Stimulated activated naive B cell treated with anti-CD40 and anti-IgM and Interleukin-4, amounts not matched to agents 10 μg/mL and 1 μg/mL and 100 μg/mL, for 72 hours (primary cell): ENCODE measurements at regions not wholly inside any gene's neighbourhood (a gene's known extent, or its start where the extent isn't known, plus 50 kb on each side); places are given as distances from the start of the nearest gene placed in this dataset.

ENCODE experiments used
- ATAC-seq, 2 donors: fragments of 150-1000 bp; cut with Tn5 transposase; replicated peaks; 2 replicates each; pipeline ENCODE4 v1.10.0; 2021; ENCODE audit warnings: moderate library complexity in 1 of 2
- DNase-seq: peaks from one replicate; pipeline ENCODE4 v3.0.0; 2021
- H3K27ac Mint-ChIP-seq: one replicate; pipeline ENCODE4 v1.8.0; 2022; ENCODE audit warnings: mild to moderate bottlenecking, mixed read lengths
- H3K27me3 Mint-ChIP-seq, 2 donors: one replicate each; pipeline ENCODE4 v1.8.0; 2022; ENCODE audit warnings: mixed read lengths in 2 of 2
- H3K36me3 Mint-ChIP-seq, 2 donors: one replicate each; pipeline ENCODE4 v1.8.0; 2022; ENCODE audit warnings: mixed read lengths in 2 of 2, mild to moderate bottlenecking in 1 of 2
- H3K4me1 Mint-ChIP-seq, 2 donors: one replicate each; pipeline ENCODE4 v1.8.0; 2022; ENCODE audit warnings: mixed read lengths in 2 of 2, mild to moderate bottlenecking in 1 of 2
- H3K4me3 Mint-ChIP-seq, 2 donors: one replicate each; pipeline ENCODE4 v1.8.0; 2022; ENCODE audit warnings: mild to moderate bottlenecking in 2 of 2, mixed read lengths in 2 of 2, moderate library complexity in 1 of 2
- H3K9me3 Mint-ChIP-seq, 2 donors: one replicate each; pipeline ENCODE4 v1.8.0; 2022; ENCODE audit warnings: mixed read lengths in 2 of 2, mild to moderate bottlenecking in 1 of 2

DNA sequence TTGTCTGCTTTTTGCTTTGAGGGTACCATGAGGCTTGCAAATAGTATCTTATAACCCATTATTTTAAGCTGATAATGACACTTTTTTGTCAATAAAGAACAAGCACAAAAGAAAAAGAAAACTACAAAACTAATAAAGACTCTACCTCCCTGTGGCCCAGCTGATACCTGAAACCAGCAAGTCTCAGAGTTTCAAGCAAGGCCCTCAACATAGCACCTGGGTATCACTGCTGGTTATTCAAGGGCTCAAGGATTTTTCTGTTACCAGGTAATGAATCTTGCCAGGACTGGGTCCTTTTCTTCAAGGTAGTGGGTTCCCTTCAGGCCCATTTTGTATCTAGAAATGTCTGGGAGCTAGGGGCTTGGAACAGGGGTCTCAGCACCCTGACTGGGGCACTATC is 281.6 kb upstream of the C11orf87 start:
- no peaks in the 10 kb centered on the region for H3K36me3 Mint-ChIP-seq
- no peak overlapping the region for H3K4me3 Mint-ChIP-seq
- H3K27me3 Mint-ChIP-seq: peaks cover 0 to 7% of the 10 kb centered on the region in 2 donors
- ATAC-seq (no peak), DNase-seq (no peak)
- no peaks in the 10 kb centered on the region for H3K4me1 Mint-ChIP-seq
- no peak overlapping the region for H3K27ac Mint-ChIP-seq
- H3K9me3 Mint-ChIP-seq: peaks cover 5 to 10% of the 10 kb centered on the region in 2 donors

DNA sequence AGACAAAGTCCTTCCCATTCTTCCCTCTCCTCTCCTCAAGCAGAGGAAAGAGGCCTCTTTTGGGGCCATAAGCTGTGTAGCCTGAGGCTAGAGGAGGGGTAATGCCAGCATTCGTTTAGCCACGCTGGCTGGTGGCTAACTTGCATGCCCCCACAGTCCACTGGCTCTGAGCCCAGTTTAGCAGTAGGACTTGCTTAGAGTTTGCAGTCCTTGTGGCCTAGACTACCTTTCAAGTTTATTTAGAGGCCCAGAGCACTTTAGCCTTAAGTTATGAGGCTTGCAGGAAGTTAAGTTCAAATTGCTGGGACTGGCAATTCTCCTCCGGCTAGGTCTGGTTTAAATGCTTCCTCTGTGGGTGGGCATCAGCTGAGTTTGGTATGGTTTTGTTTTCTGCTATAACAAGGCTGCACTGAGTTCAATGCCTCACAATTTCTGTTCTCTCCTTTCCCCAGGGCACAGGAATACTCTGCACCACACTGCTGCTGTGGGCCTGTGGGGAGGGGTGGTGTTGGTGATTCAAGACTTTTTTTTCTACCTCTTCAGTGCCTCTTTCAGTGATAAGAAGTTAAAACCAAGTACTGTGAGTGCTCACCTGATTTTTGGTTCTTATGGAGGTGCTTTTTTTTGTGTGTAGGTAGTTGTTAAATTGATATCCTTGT is 281.0 kb upstream of the C11orf87 start:
- no peak overlapping the region for H3K4me3 Mint-ChIP-seq
- DNase-seq: no peak
- H3K36me3 Mint-ChIP-seq: no peaks in the 10 kb centered on the region
- no peaks in the 10 kb centered on the region for H3K4me1 Mint-ChIP-seq
- no peak for ATAC-seq
- no peak overlapping the region for H3K27ac Mint-ChIP-seq
- H3K9me3 Mint-ChIP-seq: peaks cover under 1 to 7% of the 10 kb centered on the region in 2 donors
- H3K27me3 Mint-ChIP-seq: peaks cover 0 to 3% of the 10 kb centered on the region in 2 donors

DNA sequence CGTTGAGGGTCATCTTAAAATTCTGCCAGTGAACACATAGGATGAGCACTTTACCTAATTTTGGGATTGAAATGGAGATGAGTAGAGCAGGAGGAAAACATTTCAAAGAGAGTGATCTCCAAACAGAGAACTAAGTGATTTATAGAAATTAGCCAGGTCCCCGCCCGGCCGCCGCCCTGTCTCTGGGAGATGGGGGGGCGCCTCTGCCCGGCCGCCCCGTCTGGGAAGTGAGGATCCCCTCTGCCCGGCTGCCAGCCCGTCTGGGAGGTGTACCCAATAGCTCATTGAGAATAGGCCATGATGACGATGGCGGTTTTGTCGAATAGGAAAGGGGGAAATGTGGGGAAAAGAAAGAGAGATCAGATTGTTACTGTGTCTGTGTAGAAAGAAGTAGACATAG is 276.7 kb upstream of the C11orf87 start:
- peaks cover 0 to 6% of the 10 kb centered on the region in 2 donors for H3K9me3 Mint-ChIP-seq
- ATAC-seq: no peak

DNA sequence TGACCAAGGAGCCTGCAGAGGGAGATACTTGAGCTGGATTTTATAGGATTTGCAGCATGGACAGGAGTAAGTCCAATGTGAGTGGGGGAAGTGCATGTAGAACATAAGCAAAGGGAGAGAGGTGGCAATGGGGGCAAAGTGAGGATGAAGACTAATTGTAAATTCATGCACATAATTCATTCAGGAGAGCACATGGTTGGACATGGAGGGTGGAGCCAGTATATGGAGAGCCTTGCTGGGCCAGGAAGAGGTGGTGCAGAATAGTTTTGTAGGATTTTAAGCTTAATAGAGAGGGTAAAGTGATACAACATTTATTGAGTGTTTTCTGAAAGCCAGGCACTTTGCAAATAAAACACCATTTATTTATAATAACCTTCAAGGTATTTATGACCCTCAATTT is 274.3 kb upstream of the C11orf87 start:
- no peak for ATAC-seq
- no peak overlapping the region for H3K27ac Mint-ChIP-seq
- no peaks in the 10 kb centered on the region for H3K36me3 Mint-ChIP-seq

More for the DNA sequence above, 276.7 kb upstream of the C11orf87 start:
- Mint-ChIP-seq H3K4me1 (no peaks in the 10 kb centered on the region), H3K27ac (no peak overlapping the region), H3K27me3 (peaks cover 0 to 1% of the 10 kb centered on the region in 2 donors), H3K4me3 (no peak overlapping the region), H3K36me3 (no peaks in the 10 kb centered on the region)
- DNase-seq: no peak

DNA sequence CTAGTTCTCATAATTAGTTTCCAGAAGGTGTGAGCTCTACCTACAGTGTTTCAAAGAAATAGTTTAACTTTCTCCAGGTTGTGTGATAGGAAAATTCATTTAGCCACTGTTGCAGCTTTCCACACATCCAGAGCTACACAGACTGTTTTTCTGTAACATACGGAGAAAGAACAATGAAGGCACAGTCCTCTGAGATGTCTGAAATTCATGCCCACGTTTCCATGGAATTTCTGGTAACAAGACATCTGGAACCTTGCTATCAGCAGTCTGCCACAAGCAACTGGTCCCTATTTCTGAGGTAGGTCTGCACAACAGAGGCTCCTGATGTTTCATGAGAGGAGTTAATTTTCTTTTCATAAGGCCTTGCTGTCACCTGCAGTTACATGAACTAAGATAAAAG is 273.3 kb upstream of the C11orf87 start:
- DNase-seq (no peak), ATAC-seq (no peak)
- peaks cover 0 to 7% of the 10 kb centered on the region in 2 donors for H3K9me3 Mint-ChIP-seq
- no peaks in the 10 kb centered on the region for H3K36me3 Mint-ChIP-seq
- no peaks in the 10 kb centered on the region for H3K4me1 Mint-ChIP-seq
- H3K4me3 Mint-ChIP-seq: no peak overlapping the region
- no peaks in the 10 kb centered on the region for H3K27me3 Mint-ChIP-seq
- no peak overlapping the region for H3K27ac Mint-ChIP-seq

More for the DNA sequence above, 274.3 kb upstream of the C11orf87 start:
- Mint-ChIP-seq H3K4me3 (no peak overlapping the region), H3K9me3 (peaks cover 0 to 9% of the 10 kb centered on the region in 2 donors), H3K27me3 (no peaks in the 10 kb centered on the region), H3K4me1 (no peaks in the 10 kb centered on the region)
- DNase-seq: no peak

DNA sequence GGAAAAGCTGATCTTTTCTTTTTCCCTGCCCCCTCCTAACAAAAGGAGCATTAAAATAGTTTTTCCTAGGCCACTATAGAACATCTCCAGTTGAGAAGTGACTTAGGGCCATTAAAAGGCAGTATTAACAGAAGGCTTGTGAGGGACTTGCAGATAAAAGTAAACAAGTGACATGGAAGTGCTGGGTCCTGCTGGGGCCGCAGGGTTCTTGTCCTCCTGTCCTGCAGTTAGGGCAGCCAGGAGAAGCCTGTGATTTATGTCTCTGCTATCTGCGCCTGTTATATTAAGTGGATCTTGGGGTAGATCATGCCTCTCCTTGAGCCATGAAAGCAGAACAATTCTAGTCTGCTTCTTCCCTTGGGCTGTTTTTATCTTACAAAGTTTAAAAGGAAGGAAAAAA is 271.4 kb upstream of the C11orf87 start:
- no peaks in the 10 kb centered on the region for H3K4me1 Mint-ChIP-seq
- H3K4me3 Mint-ChIP-seq: no peak overlapping the region
- no peak for DNase-seq
- no peak for ATAC-seq
- no peaks in the 10 kb centered on the region for H3K27me3 Mint-ChIP-seq
- peaks cover 0 to 5% of the 10 kb centered on the region in 2 donors for H3K9me3 Mint-ChIP-seq
- no peak overlapping the region for H3K27ac Mint-ChIP-seq
- H3K36me3 Mint-ChIP-seq: no peaks in the 10 kb centered on the region

DNA sequence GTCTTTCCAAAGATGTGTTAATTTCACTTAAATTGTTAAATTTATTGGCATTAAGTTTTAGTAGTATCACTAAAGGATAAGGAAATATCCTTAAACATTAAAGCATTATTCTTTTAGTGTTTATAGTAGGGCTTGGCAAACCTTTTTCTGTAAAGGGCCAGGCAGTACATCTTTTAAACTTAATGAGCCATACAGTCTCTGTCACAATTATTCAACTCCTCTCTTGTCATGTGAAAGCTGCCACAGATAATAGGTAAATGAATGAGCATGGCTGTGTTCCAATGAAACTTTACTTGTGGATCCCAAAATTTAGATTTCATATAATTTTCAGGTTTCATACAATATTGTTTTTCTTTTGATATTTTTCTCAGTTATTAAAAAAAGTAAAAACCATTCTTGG is 268.2 kb upstream of the C11orf87 start:
- ATAC-seq (no peak), DNase-seq (no peak)
- no peak overlapping the region for H3K4me3 Mint-ChIP-seq
- no peaks in the 10 kb centered on the region for H3K27me3 Mint-ChIP-seq
- no peak overlapping the region for H3K27ac Mint-ChIP-seq
- peaks cover 0 to 9% of the 10 kb centered on the region in 2 donors for H3K9me3 Mint-ChIP-seq
- no peaks in the 10 kb centered on the region for H3K36me3 Mint-ChIP-seq
- H3K4me1 Mint-ChIP-seq: no peaks in the 10 kb centered on the region

DNA sequence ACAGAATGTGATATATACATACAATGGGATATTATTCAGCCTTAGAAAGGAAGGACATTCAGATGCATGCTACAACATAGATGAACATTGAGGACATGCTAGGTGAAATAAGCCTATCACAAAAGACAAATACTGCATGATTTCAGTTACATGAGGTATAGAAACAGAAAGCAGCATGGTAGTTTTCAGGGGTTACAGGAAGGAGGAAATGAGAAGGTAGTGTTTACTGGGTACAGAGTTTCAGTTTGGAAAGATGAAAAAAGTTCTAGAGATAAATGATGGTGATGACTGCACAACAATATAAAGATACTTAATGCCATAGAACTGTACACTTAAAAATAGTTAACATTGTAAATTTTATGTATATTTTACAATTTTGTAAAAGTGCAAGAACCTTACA is 266.7 kb upstream of the C11orf87 start:
- ATAC-seq (peak; percentile 41 to 45), DNase-seq (no peak)
- no peak overlapping the region for H3K4me3 Mint-ChIP-seq
- peaks cover 4 to 9% of the 10 kb centered on the region in 2 donors for H3K9me3 Mint-ChIP-seq
- H3K27me3 Mint-ChIP-seq: no peaks in the 10 kb centered on the region
- H3K27ac Mint-ChIP-seq: no peak overlapping the region
- no peaks in the 10 kb centered on the region for H3K4me1 Mint-ChIP-seq
- H3K36me3 Mint-ChIP-seq: no peaks in the 10 kb centered on the region

DNA sequence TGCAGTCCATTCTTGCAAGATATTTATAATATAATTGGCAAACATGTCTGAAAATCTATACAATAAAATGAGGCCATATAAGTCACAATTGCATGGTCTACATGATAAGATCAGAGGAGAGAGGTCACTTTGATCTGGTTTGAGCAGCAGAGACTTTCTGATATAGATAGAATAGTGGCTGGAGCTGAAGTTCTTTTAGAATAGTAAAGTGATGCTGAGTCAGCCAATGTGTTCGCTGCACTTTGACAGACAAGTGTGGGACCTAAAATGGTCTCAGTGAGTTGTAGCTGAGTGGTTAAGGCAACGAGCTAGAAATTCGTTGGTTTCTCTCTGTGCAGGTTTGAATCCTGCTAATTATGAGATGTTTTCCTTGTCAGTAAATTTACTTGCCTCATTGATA is 257.0 kb upstream of the C11orf87 start:
- no peaks in the 10 kb centered on the region for H3K27me3 Mint-ChIP-seq

DNA sequence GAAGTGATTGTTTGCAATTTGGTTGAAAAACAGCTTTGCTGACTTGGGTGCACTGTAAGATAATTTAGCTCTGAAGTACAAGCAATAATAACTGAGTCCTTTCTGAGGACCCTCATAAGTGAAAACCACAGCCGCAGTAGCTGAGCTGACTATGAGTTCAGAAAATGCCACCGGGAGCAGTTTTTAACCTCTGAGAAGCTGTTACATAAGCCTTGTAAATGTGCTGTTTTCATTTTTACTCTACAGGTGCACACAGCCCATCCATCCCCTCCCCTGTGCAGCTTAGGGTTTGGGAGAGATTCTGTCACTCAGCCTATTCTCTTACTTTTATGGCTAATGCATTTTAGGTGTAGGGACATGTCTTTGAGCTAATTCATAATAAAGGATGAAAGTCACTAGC is 255.5 kb upstream of the C11orf87 start:
- Mint-ChIP-seq H3K4me3 (no peak overlapping the region), H3K27ac (no peak overlapping the region)

More for the DNA sequence above, 257.0 kb upstream of the C11orf87 start:
- Mint-ChIP-seq H3K9me3 (peaks cover 4 to 6% of the 10 kb centered on the region in 2 donors), H3K4me3 (no peak overlapping the region), H3K27ac (no peak overlapping the region), H3K4me1 (no peaks in the 10 kb centered on the region), H3K36me3 (no peaks in the 10 kb centered on the region)
- no peak for DNase-seq
- ATAC-seq: no peak

DNA sequence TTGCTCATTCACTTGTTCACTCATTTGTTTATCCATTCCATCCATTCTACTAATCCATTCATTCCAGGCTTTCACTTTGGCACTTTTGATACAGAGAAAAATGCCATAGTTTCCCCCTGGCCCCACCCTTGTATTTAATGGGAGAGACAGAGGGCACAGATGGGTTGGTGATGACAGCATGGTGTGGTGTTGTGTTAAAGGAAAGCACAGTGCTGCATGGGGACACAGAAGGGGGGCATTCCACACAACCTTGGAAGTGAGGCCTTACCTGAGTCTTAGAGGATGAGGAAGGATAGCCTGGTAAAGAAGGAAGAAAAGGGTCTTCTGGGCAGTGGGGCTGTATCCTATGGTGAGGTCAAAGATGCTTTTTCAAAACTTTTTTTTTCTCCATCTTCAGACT is 248.5 kb upstream of the C11orf87 start:
- Mint-ChIP-seq H3K27me3 (no peaks in the 10 kb centered on the region), H3K36me3 (no peaks in the 10 kb centered on the region), H3K9me3 (peaks cover 0 to 1% of the 10 kb centered on the region in 2 donors), H3K4me1 (no peaks in the 10 kb centered on the region), H3K4me3 (no peak overlapping the region), H3K27ac (no peak overlapping the region)
- DNase-seq (no peak), ATAC-seq (no peak)

More for the DNA sequence above, 255.5 kb upstream of the C11orf87 start:
- DNase-seq: no peak
- ATAC-seq: no peak
- H3K36me3 Mint-ChIP-seq: no peaks in the 10 kb centered on the region
- H3K27me3 Mint-ChIP-seq: no peaks in the 10 kb centered on the region
- H3K9me3 Mint-ChIP-seq: peaks cover 0 to 1% of the 10 kb centered on the region in 2 donors
- no peaks in the 10 kb centered on the region for H3K4me1 Mint-ChIP-seq

DNA sequence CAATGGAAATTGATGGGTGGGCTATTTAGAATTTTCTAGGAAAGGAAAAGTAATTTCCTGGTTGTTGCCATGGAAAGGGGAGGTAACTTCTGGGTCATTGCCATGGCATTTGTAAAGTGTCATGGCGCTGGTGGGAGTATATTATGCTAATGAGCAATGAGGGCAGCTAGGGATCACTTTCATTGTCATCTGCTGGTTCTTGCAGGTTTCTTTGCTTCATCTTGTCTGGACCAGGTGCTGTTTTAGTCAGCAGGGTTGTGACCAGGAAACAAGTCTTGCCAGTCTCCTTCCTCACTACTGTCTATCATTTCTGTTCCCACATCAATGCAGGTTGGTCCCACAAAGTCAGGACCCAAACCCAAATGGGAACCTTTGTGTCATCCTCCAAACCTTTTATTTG is 237.6 kb upstream of the C11orf87 start:
- no peak for DNase-seq
- Mint-ChIP-seq H3K27ac (no peak overlapping the region), H3K36me3 (no peaks in the 10 kb centered on the region), H3K9me3 (peaks cover 0 to 6% of the 10 kb centered on the region in 2 donors), H3K4me3 (no peak overlapping the region), H3K4me1 (no peaks in the 10 kb centered on the region), H3K27me3 (no peaks in the 10 kb centered on the region)
- no peak for ATAC-seq

DNA sequence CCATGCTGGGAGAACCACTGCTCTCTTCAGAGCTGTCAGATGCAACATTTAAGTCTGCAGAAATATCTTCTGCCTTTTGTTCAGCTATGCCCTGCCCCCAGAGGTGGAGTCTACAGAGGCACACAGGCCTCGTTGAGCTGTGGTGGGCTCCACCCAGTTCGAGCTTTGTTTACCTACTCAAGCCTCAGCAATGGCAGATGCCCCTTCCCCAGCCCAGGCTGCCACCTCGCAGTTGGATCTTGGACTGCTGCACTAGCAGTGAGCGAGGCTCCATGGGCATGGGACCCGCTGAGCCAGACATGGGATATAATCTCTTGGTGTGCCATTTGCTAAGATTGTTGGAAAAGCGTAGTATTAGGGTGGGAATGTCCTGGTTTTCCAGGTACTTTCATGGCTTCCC is 229.1 kb upstream of the C11orf87 start:
- Mint-ChIP-seq H3K27me3 (no peaks in the 10 kb centered on the region), H3K27ac (no peak overlapping the region), H3K36me3 (no peaks in the 10 kb centered on the region), H3K4me1 (no peaks in the 10 kb centered on the region), H3K4me3 (no peak overlapping the region), H3K9me3 (peaks cover 11 to 20% of the 10 kb centered on the region in 2 donors)
- DNase-seq: no peak
- no peak for ATAC-seq

DNA sequence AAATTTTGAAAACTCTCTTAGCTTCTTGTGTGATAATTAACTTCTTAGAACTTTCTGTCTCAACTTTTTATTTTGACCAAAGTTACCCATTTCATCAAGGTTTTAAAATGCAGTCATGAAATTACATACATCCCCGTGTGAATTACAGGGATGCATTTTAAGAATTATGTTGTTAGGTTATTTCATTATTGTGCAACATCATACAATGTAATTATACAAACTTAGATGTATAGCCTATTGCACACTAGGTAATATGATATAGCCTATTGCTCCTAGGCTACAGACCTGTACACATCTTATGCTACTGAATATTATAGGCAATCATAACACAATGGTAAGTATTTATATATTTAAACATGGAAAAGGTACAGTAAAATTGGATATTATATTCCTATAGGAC is 228.1 kb upstream of the C11orf87 start:
- no peak for DNase-seq
- Mint-ChIP-seq H3K9me3 (peaks cover 11 to 19% of the 10 kb centered on the region in 2 donors), H3K4me1 (no peaks in the 10 kb centered on the region), H3K36me3 (no peaks in the 10 kb centered on the region), H3K27me3 (no peaks in the 10 kb centered on the region), H3K27ac (no peak overlapping the region), H3K4me3 (no peak overlapping the region)
- ATAC-seq: no peak

DNA sequence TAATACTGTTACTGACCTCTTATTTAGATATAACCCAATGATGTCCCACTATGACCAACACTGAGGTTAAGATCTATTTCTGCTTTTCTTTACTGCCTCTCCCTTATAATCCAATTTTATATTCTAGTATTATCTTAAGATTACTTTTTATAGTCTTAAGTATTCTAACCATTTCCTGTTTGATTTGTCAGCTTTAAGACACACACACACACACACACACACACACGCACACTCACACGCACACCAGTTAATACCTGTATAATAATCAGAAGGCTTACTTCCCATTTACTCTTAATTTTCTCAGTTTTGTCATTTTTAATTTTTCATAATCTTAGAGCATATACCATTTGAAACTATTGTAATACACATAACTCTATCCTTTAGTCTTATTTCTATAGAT is 226.0 kb upstream of the C11orf87 start:
- H3K36me3 Mint-ChIP-seq: no peaks in the 10 kb centered on the region
- ATAC-seq: no peak
- DNase-seq: no peak

More for the DNA sequence above, 226.0 kb upstream of the C11orf87 start:
- H3K9me3 Mint-ChIP-seq: peaks cover 10 to 15% of the 10 kb centered on the region in 2 donors
- H3K27ac Mint-ChIP-seq: no peak overlapping the region
- H3K4me3 Mint-ChIP-seq: no peak overlapping the region
- H3K27me3 Mint-ChIP-seq: no peaks in the 10 kb centered on the region
- H3K4me1 Mint-ChIP-seq: no peaks in the 10 kb centered on the region
